Tibial nerve (tissue), 4 donors: ENCODE measurements at regions not wholly inside any gene's neighbourhood (a gene's known extent, or its start where the extent isn't known, plus 50 kb on each side); places are given as distances from the start of the nearest gene placed in this dataset.

Experiments used
- CTCF ChIP-seq, 5 experiments: fragments of 200-600 bp in 3 of 5; fragments of 450-650 bp in 2 of 5; sonication (generic) in 3 of 5; IDR thresholded peaks; one replicate each; pipeline ENCODE4 v1.5.1; 2016 to 2019; ENCODE audit warnings: antibody characterized with exemption in 5 of 5, mild to moderate bottlenecking in 3 of 5, moderate library complexity in 2 of 5
- EP300 ChIP-seq, 2 donors: sonication (generic); formaldehyde crosslinking; IDR thresholded peaks; one replicate each; pipeline ENCODE4 v1.6.1; 2017; ENCODE audit warnings: antibody characterized with exemption in 2 of 2, mild to moderate bottlenecking in 1 of 2

GRCh38 chr2:41863062-41863461 lies 184.8 kb upstream of the PKDCC start:
- no peak for TF ChIP-seq CTCF (IDR thresholded peaks at IDR 0.05)
- no peak for TF ChIP-seq EP300 (IDR thresholded peaks at IDR 0.05)
